ENCODE measurements at regions not wholly inside any gene's neighbourhood (a gene's known extent, or its start where the extent isn't known, plus 50 kb on each side); places are given as distances from the start of the nearest gene placed in this dataset.

DNA sequence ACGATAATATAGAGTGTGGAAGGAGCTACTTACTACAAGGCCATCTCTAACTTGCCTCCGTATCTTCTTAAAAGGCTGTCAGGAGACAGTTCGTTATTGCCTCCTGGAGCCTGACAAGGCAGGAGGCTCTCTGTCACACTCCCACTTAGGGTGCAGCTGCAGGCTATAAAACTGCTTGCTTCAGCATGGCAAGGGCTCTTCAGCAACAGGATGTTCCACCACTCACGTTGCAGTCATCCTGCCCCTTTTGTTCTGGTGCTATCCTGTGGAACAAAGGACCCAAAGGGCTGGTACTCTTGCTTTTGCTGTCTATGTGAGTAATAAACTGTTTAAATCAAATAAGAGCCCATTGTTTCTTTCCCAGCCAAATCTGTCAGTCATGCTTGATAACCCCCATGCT, 508.9 kb downstream of the NTRK2 start:
- no peak overlapping the region for H4K91ac ChIP-seq (ENCODE audit: insufficient read depth, low read depth, low read length)
- H3K27me3 ChIP-seq (ENCODE audit: control insufficient read depth, insufficient read depth, low read length), result no peaks in the 10 kb centered on the region
- no peak overlapping the region for H3K56ac ChIP-seq (ENCODE audit: extremely low read depth, insufficient read depth, low read length)
- ChIA-PET POLR2A (ENCODE audit: unreplicated experiment) (no interaction called here), CTCF (interaction anchor here (1.0 kb wide), 1 partner anchor 431 kb away, joined by 3 read pairs; no protein-coding TSS in a partner anchor)
- ATAC-seq (ENCODE audit: low read depth) (no peak), DNase-seq (no peak)
- TF ChIP-seq RFX5 (IDR thresholded peaks at IDR 0.05; ENCODE audit: low read depth, low read length) (no peak), RAD21 (IDR thresholded peaks at IDR 0.05; ENCODE audit: low read length) (no peak), RCOR1 (IDR thresholded peaks at IDR 0.05; ENCODE audit: insufficient replicate concordance, low read length) (no peak), BHLHE40 (IDR thresholded peaks at IDR 0.05; ENCODE audit: low read depth, low read length) (no peak), MAZ (IDR thresholded peaks at IDR 0.05; ENCODE audit: borderline replicate concordance, low read depth, low read length) (no peak), CEBPB (IDR thresholded peaks at IDR 0.05; ENCODE audit: low read depth, low read length) (no peak), USF2 (IDR thresholded peaks at IDR 0.05; ENCODE audit: low read depth, low read length) (no peak), POLR2A (IDR thresholded peaks at IDR 0.05; ENCODE audit: low read depth, low read length) (no peak), ELK1 (IDR thresholded peaks at IDR 0.05; ENCODE audit: borderline replicate concordance, low read depth, low read length) (no peak), MAFK (IDR thresholded peaks at IDR 0.05; ENCODE audit: low read depth, low read length) (no peak), SMC3 (IDR thresholded peaks at IDR 0.05; ENCODE audit: low read depth, low read length) (no peak), CHD1 (IDR thresholded peaks at IDR 0.05; ENCODE audit: low read depth, low read length) (no peak), FOS (IDR thresholded peaks at IDR 0.05; ENCODE audit: low read depth, low read length) (no peak), CTCF (conservative IDR thresholded peaks at IDR 0.05; ENCODE audit: low read depth, low read length) (no peak)
- BruUV-seq (replicated peaks), result no TSS peak
- no peak overlapping the region for H2AFZ ChIP-seq (replicated peaks; ENCODE audit: low read length, poor library complexity)
- dilution Hi-C loops (cut with HindIII; ENCODE audit: low sequenced_read_pairs, unreplicated experiment) (no loop called here), intact Hi-C loops (cut with micrococcal nuclease) (no loop called here), in situ Hi-C loops (cut with MboI; ENCODE audit: low sequenced_read_pairs) (no loop called here)
- no peaks in the 10 kb centered on the region for H3K79me1 ChIP-seq (ENCODE audit: low read depth in 1 of 2, low read length in 2 of 2)
- no peak overlapping the region for H2BK20ac ChIP-seq (ENCODE audit: low read depth, low read length)
- H2AK5ac ChIP-seq (ENCODE audit: low read depth, low read length), result no peak overlapping the region
- H3K4me2 ChIP-seq (ENCODE audit: low read depth, low read length), result no peak overlapping the region
- no peak overlapping the region for H2BK15ac ChIP-seq (ENCODE audit: low read depth, low read length)
- no peak overlapping the region for H2BK5ac ChIP-seq (ENCODE audit: low read depth, low read length, poor library complexity, severe bottlenecking)
- no peak overlapping the region for H3K27ac ChIP-seq (ENCODE audit: insufficient read depth, low read length)
- no peak overlapping the region for H3K4ac ChIP-seq (ENCODE audit: low read depth, low read length)
- H3K14ac ChIP-seq (replicated peaks; ENCODE audit: low read depth, low read length), result no peak overlapping the region
- H3K4me1 ChIP-seq (ENCODE audit: control insufficient read depth, insufficient read depth, low read length), result no peaks in the 10 kb centered on the region
- H4K5ac ChIP-seq (ENCODE audit: low read depth, low read length), result no peak overlapping the region
- H3K9me1 ChIP-seq (ENCODE audit: insufficient read depth, low read length), result no peaks in the 10 kb centered on the region
- H3K18ac ChIP-seq (ENCODE audit: low read depth, low read length), result no peak overlapping the region
- H3K23ac ChIP-seq (ENCODE audit: low read depth, low read length), result no peak overlapping the region
- H3K9ac ChIP-seq (ENCODE audit: low read depth, low read length), result no peak overlapping the region
- H2BK120ac ChIP-seq (ENCODE audit: low read depth, low read length), result no peak overlapping the region
- H3K9me3 ChIP-seq (ENCODE audit: control insufficient read depth, insufficient read depth, low read length), result peaks cover 14% of the 10 kb centered on the region
- no peak overlapping the region for H2AK9ac ChIP-seq (replicated peaks; ENCODE audit: low read depth, low read length, poor library complexity)
- no peaks in the 10 kb centered on the region for H3K36me3 ChIP-seq (ENCODE audit: control insufficient read depth, insufficient read depth, low read length)
- H4K20me1 ChIP-seq (ENCODE audit: insufficient read depth, low read length), result no peaks in the 10 kb centered on the region
- WGBS, 2 experiments (ENCODE audit: extremely low coverage in 2 of 2, insufficient read length in 1 of 2), result no CpG with 5 or more reads among the region's 4 CpGs
- H3K4me3 ChIP-seq (ENCODE audit: insufficient read depth, low read depth, low read length), result no peak overlapping the region
- no peak overlapping the region for H4K8ac ChIP-seq (ENCODE audit: low read depth in 2 of 2, low read length in 2 of 2)
